HUES6 (cell line): ENCODE measurements at regions not wholly inside any gene's neighbourhood (a gene's known extent, or its start where the extent isn't known, plus 50 kb on each side); places are given as distances from the start of the nearest gene placed in this dataset.

ENCODE experiments used
- H3K27ac ChIP-seq: 2 replicates; pipeline ENCODE4 v1.7.0; 2013; ENCODE audit warnings: low read depth, mild to moderate bottlenecking, low read length, inconsistent platforms
- H3K27me3 ChIP-seq: 2 replicates; pipeline ENCODE4 v1.6.1; 2013; ENCODE audit warnings: low read length; ENCODE audit not compliant: control insufficient read depth, insufficient read depth
- H3K36me3 ChIP-seq: 2 replicates; pipeline ENCODE4 v1.6.1; 2013; ENCODE audit warnings: low read length; ENCODE audit not compliant: control insufficient read depth, insufficient read depth
- H3K4me1 ChIP-seq: 2 replicates; pipeline ENCODE4 v1.6.1; 2013; ENCODE audit warnings: low read length; ENCODE audit not compliant: control insufficient read depth, insufficient read depth
- H3K4me3 ChIP-seq: 2 replicates; pipeline ENCODE4 v1.5.1; 2013; ENCODE audit warnings: low read depth, low read length
- H3K9ac ChIP-seq: one replicate; pipeline ENCODE4 v1.6.1; 2013; ENCODE audit warnings: mild to moderate bottlenecking, low read length
- H3K9me3 ChIP-seq: 2 replicates; pipeline ENCODE4 v1.6.1; 2013; ENCODE audit warnings: low read depth, low read length; ENCODE audit not compliant: control insufficient read depth, insufficient read depth

DNA sequence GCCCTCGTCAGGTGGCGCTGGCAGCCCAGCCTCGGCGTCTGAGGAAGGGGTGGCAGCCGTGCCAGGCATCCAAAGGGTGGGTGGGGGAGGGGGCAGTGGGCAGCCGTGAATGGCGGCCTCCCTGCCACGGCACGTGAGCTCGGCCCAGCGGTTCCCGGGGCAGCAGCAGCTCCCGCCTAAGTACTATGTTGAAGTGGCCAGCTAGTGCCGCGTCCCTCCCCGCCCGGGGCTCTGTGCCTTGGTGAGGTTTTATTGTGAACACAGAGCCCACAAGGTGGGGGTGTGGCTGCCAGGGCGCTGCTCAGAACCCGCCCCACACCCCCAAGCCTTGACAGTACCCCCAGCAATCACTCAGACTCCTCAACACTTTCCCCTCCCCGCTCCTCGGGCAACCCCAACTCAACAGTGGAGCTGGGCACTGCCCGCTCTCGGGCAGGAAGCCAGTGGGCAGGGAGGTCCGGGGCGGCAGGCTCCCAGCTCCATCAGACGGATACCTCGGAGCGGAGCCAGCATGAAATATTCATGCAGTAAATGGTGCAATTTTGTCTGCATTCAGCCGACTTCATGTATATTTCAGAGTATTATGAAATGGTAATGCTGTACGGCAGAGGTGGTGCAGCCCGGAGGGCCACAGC lies 80.4 kb downstream of the ENGASE start:
- Histone ChIP-seq H3K9me3 (no peaks in the 10 kb centered on the region), H3K27ac (no peak overlapping the region), H3K4me1 (peaks cover 10% of the 10 kb centered on the region; the same call in 1 of the 2 replicates), H3K4me3 (no peak overlapping the region), H3K36me3 (no peaks in the 10 kb centered on the region), H3K27me3 (no peaks in the 10 kb centered on the region), H3K9ac (no peak overlapping the region)

DNA sequence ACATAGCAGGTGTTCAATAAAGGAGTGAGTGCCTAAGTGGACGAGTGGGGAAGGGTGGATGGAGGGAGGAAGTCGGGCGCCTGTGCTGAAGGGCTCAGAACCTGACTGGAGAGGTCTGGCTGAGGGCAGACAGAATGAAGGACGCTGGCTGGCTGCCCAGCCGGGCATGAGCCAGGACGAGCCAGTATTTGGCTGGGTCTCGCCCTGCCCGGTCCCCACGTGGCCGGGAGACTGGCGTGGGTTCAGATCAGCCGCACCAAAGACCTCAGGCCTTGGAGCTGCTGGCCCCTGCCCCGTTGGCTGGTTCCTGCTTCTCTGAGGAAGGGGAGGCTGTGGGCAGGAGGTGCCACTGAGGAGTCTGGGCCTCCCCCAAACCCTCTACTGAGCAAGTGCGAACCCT lies 79.8 kb downstream of the ENGASE start:
- peaks cover 10% of the 10 kb centered on the region; the same call in 1 of the 2 replicates for H3K4me1 ChIP-seq
- H3K27ac ChIP-seq = no peak overlapping the region
- no peaks in the 10 kb centered on the region for H3K36me3 ChIP-seq
- H3K9ac ChIP-seq = no peak overlapping the region
- H3K9me3 ChIP-seq = no peaks in the 10 kb centered on the region
- no peaks in the 10 kb centered on the region for H3K27me3 ChIP-seq
- no peak overlapping the region for H3K4me3 ChIP-seq

DNA sequence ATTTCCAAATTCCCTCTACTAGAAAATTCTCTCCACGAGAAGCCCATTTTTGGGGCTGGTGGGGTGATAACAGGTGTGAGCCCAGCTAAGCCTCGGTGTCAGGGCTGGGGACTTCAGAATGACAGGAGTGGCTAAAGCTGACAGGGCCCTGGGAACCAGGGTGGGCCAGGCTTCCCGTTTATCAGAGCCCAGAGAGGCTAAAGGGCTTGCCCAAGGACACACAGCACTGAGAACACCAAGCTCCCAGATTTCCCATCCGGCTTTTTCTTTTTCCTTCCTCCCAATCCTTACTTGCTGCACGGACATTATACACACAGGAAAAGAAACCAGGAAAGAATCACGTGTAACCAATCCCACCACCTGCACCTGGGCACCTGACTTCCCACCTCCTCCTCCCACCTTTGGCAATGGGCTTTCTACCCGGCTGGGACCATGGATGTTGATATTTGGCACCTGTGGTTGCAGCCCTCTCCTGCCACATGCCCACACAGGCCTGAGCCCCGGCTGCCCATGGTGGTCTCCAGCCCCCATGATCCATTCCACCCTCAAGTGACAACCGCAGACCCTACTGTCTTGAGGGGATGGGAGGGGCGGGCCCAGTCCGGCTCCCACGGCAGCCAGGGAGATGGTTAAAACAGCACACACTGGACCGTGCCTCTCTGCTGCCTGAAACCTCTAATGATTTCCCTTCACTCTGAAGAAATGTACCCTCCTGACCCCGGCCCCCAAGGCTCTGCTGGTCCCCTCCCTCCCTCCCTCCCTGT lies 78.9 kb downstream of the ENGASE start:
- no peak overlapping the region for H3K9ac ChIP-seq
- H3K27me3 ChIP-seq = no peaks in the 10 kb centered on the region
- no peak overlapping the region for H3K27ac ChIP-seq
- H3K36me3 ChIP-seq = no peaks in the 10 kb centered on the region
- H3K4me3 ChIP-seq = no peak overlapping the region
- H3K9me3 ChIP-seq = no peaks in the 10 kb centered on the region
- H3K4me1 ChIP-seq = peaks cover 10% of the 10 kb centered on the region; the same call in 1 of the 2 replicates

- Histone ChIP-seq H3K9ac (no peak overlapping the region), H3K36me3 (no peaks in the 10 kb centered on the region), H3K27ac (no peak overlapping the region), H3K9me3 (no peaks in the 10 kb centered on the region), H3K27me3 (no peaks in the 10 kb centered on the region), H3K4me3 (no peak overlapping the region), H3K4me1 (peaks cover 10% of the 10 kb centered on the region; the same call in 1 of the 2 replicates)
Measured at GRCh38 chr17:79152636-79153035, 78.0 kb downstream of the ENGASE start.

GRCh38 chr17:79152110-79152509 lies 77.5 kb downstream of the ENGASE start:
- Histone ChIP-seq H3K27me3 (no peaks in the 10 kb centered on the region), H3K9me3 (no peaks in the 10 kb centered on the region), H3K27ac (no peak overlapping the region), H3K4me1 (peaks cover 10% of the 10 kb centered on the region; the same call in 1 of the 2 replicates), H3K36me3 (no peaks in the 10 kb centered on the region), H3K4me3 (no peak overlapping the region), H3K9ac (no peak overlapping the region)

DNA sequence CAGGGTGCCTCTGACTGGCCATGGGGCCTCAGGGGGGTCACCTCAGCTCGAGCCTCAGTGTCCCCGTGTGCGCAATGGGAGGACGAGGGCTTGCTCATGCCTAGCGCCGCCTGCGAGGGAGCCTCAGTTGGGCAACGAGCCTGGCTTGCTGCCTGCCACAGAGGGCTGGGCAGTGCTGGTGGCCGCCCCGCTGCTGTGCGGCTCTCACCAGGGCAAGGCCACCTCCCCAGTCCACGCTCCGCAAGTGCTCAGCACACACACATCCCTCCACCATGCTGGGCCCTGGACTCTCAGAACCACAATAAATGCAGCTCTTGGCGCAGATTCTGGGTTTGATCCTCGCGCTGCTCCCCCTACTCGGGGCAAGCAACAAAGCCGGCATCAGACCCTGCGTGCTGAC lies 76.2 kb downstream of the ENGASE start:
- Histone ChIP-seq H3K27me3 (no peaks in the 10 kb centered on the region), H3K4me3 (no peak overlapping the region), H3K9ac (no peak overlapping the region), H3K27ac (no peak overlapping the region), H3K36me3 (no peaks in the 10 kb centered on the region), H3K9me3 (no peaks in the 10 kb centered on the region), H3K4me1 (peaks cover 10% of the 10 kb centered on the region; the same call in 1 of the 2 replicates)

DNA sequence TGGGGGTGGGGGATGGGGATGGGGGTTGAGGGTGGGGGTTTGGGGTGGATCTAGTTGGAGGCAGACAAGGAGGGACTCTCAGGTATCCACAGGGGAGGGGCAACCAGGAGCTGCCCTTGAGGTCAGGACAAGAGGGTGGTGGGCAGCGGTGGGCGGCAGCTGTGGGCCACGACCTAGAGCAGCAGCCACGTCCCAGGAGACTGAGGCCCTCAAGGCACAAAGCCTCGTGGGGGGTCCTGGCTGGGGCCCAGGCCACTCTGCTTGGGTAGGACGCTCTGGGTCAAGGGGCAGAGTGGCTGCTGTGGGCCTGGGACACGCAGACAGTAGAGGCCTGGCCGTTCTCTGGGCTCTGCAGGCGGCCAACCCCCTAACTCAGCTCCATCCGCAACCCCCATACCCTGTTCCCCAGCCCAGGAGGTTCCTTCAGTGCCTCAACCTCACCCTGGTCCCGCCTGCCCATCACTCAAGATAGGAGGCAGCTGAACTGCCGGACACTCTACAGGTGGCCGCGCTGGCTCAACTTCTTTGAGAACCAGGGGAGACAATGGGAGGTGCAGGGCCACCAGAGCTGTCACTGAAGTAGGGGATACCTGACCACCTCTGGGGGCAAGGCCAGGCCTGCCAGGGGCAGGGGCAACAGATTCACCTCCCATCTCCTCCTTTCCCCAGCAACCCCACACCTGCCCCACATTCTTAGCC lies 75.6 kb downstream of the ENGASE start:
- Histone ChIP-seq H3K4me3 (no peak overlapping the region), H3K27me3 (no peaks in the 10 kb centered on the region), H3K36me3 (no peaks in the 10 kb centered on the region), H3K9me3 (no peaks in the 10 kb centered on the region), H3K27ac (no peak overlapping the region), H3K4me1 (peaks cover 10% of the 10 kb centered on the region; the same call in 1 of the 2 replicates), H3K9ac (no peak overlapping the region)

- no peaks in the 10 kb centered on the region for H3K36me3 ChIP-seq
- no peak overlapping the region for H3K9ac ChIP-seq
- H3K27ac ChIP-seq = no peak overlapping the region
- H3K9me3 ChIP-seq = no peaks in the 10 kb centered on the region
- no peak overlapping the region for H3K4me3 ChIP-seq
- H3K4me1 ChIP-seq = peaks cover 10% of the 10 kb centered on the region; the same call in 1 of the 2 replicates
- H3K27me3 ChIP-seq = no peaks in the 10 kb centered on the region
Measured at GRCh38 chr17:79148584-79148983, 74.0 kb downstream of the ENGASE start.

DNA sequence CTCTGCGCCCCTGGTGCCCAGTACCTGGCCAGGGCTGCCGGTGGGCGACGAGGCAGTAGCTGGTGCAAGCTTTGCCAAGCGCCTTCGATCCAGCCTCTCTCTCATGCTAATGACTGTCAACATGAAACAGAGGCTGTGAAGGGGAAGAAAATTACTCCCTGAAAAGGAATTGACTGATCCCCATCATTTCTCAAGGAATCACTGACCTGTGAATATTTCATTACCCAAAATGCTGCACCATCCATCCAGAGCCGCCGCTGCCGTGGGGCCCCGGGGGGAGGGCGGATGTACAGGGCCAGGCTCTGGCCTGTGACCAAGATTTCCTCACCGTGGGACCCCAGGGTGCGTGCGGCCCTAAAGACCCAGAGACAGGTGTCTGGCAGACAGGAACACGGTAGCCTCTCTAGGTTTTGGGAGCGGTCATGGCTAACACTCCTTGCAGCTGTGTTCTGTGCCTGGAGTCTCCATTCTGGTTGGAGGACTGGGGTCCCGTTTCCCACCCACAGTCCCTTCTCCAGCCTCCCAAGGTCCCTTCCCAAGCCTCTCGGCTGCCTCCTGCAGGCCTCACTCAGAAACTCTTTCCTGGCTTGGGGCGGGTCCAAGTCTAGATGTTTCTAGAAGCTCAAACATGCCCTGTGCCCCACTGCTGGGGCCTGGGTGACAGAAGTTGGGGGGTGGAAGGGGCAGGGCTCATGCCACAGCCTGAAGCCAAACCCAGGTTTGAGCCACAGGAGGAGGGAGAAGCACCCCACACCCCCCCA lies 73.3 kb downstream of the ENGASE start:
- H3K4me3 ChIP-seq = no peak overlapping the region
- no peak overlapping the region for H3K9ac ChIP-seq
- H3K9me3 ChIP-seq = no peaks in the 10 kb centered on the region
- H3K4me1 ChIP-seq = peaks cover 10% of the 10 kb centered on the region; the same call in 1 of the 2 replicates
- H3K27me3 ChIP-seq = no peaks in the 10 kb centered on the region
- H3K27ac ChIP-seq = no peak overlapping the region
- H3K36me3 ChIP-seq = no peaks in the 10 kb centered on the region

GRCh38 chr17:79146562-79146961 lies 71.9 kb downstream of the ENGASE start:
- no peaks in the 10 kb centered on the region for H3K9me3 ChIP-seq

More at GRCh38 chr17:79146562-79146961, 71.9 kb downstream of the ENGASE start:
- Histone ChIP-seq H3K27me3 (no peaks in the 10 kb centered on the region), H3K4me3 (no peak overlapping the region), H3K36me3 (no peaks in the 10 kb centered on the region), H3K4me1 (peaks cover 2% of the 10 kb centered on the region; the same call in 1 of the 2 replicates), H3K9ac (no peak overlapping the region), H3K27ac (no peak overlapping the region)
